ENCODE measurements at regions not wholly inside any gene's neighbourhood (a gene's known extent, or its start where the extent isn't known, plus 50 kb on each side); places are given as distances from the start of the nearest gene placed in this dataset.

DNA sequence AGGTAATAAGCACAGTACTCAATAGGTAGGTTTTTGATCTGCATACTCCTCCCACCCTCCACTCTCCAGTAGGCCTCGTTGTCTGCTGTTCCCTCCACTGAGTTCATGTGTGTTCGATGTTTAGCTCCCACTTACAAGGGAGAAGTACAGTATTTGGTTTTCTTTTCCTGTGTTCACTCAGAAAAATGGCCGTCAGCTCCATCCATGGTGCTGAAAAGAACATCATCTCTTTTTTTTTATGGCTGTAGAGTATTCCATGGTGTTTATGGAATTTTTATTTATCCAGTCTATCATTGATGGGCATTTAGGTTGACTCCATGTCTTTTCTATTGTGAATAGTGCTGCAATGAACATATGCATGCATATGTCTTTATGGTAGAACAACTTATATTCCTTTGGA is 849.7 kb upstream of the NRXN1 start:
- ChIA-PET RAD21 (ENCODE audit: unreplicated experiment) (no interaction called here), POLR2A (no interaction called here), SMC1A (ENCODE audit: uncharacterized antibody, unreplicated experiment) (interaction anchor here (0.8 kb wide), 1 partner anchor 17 kb away, joined by 3 read pairs; no protein-coding TSS in a partner anchor), CTCF (no interaction called here)
- H4K20me1 ChIP-seq (ENCODE audit: control insufficient read depth, insufficient read depth) = no peaks in the 10 kb centered on the region
- H3K27me3 ChIP-seq (replicated peaks in 1 of 2; ENCODE audit: control insufficient read depth in 2 of 2, insufficient read depth in 2 of 2, low read length in 1 of 2) = no peaks in the 10 kb centered on the region
- DNase-seq (ENCODE audit: low read depth, low spot score) = no peak
- H3K4me1 ChIP-seq (ENCODE audit: control insufficient read depth, insufficient read depth, low read length) = no peaks in the 10 kb centered on the region
- WGBS (ENCODE audit: insufficient coverage, insufficient replicate concordance, low lambda C conversion rate, missing lambda C conversion rate) = 17% methylated on average over 3 of the region's 3 CpGs
- no peaks in the 10 kb centered on the region for H3K9me3 ChIP-seq (replicated peaks; ENCODE audit: control insufficient read depth, insufficient read depth, low read length)
- no peaks in the 10 kb centered on the region for H3K79me2 ChIP-seq (ENCODE audit: control insufficient read depth, insufficient read depth, low read length)
- FAIRE-seq = no peak
- H3K9ac ChIP-seq (ENCODE audit: control insufficient read depth, insufficient read depth, low read length) = no peak overlapping the region
- H3K4me2 ChIP-seq (ENCODE audit: control insufficient read depth, insufficient read depth) = no peak overlapping the region
- H2AFZ ChIP-seq (ENCODE audit: control insufficient read depth, low read depth, low read length) = no peak overlapping the region
- no peak for ATAC-seq
- H3K36me3 ChIP-seq (ENCODE audit: control insufficient read depth in 2 of 2, insufficient read depth in 2 of 2, low read length in 1 of 2) = no peaks in the 10 kb centered on the region
- no TSS peak for BruUV-seq (replicated peaks)
- in situ Hi-C loops (cut with MboI) = no loop called here
- intact Hi-C loops (cut with micrococcal nuclease; ENCODE audit: unreplicated experiment) = no loop called here
- no peak overlapping the region for H3K27ac ChIP-seq (ENCODE audit: control insufficient read depth, insufficient read depth)
- H3K4me3 ChIP-seq = no peak overlapping the region
- TF ChIP-seq RAD51 (IDR thresholded peaks at IDR 0.05) (no peak), CBX3 (IDR thresholded peaks at IDR 0.05; ENCODE audit: borderline replicate concordance, low read depth) (no peak), TCF12 (IDR thresholded peaks at IDR 0.05; ENCODE audit: low read depth, low read length) (no peak), NBN (IDR thresholded peaks at IDR 0.05) (no peak), ZSCAN29 (IDR thresholded peaks at IDR 0.05) (no peak), SIN3A (IDR thresholded peaks at IDR 0.05; ENCODE audit: low read depth, low read length) (no peak), RBBP5 (conservative IDR thresholded peaks at IDR 0.05) (no peak), E2F4 (IDR thresholded peaks at IDR 0.05; ENCODE audit: low read depth, low read length) (no peak), RCOR1 (conservative IDR thresholded peaks at IDR 0.05; ENCODE audit: low read depth, low read length) (no peak), CHD4 (IDR thresholded peaks at IDR 0.05) (no peak), ZNF207 (IDR thresholded peaks at IDR 0.05; ENCODE audit: borderline replicate concordance) (no peak), IKZF2 (IDR thresholded peaks at IDR 0.05) (no peak), NKRF (conservative IDR thresholded peaks at IDR 0.05) (no peak), MTA3 (IDR thresholded peaks at IDR 0.05; ENCODE audit: borderline replicate concordance, low read length) (no peak), MYC (IDR thresholded peaks at IDR 0.05; ENCODE audit: insufficient read depth, insufficient read length, insufficient replicate concordance, low read length, severe bottlenecking) (no peak)
- TF ChIP-seq, protein P1, sequence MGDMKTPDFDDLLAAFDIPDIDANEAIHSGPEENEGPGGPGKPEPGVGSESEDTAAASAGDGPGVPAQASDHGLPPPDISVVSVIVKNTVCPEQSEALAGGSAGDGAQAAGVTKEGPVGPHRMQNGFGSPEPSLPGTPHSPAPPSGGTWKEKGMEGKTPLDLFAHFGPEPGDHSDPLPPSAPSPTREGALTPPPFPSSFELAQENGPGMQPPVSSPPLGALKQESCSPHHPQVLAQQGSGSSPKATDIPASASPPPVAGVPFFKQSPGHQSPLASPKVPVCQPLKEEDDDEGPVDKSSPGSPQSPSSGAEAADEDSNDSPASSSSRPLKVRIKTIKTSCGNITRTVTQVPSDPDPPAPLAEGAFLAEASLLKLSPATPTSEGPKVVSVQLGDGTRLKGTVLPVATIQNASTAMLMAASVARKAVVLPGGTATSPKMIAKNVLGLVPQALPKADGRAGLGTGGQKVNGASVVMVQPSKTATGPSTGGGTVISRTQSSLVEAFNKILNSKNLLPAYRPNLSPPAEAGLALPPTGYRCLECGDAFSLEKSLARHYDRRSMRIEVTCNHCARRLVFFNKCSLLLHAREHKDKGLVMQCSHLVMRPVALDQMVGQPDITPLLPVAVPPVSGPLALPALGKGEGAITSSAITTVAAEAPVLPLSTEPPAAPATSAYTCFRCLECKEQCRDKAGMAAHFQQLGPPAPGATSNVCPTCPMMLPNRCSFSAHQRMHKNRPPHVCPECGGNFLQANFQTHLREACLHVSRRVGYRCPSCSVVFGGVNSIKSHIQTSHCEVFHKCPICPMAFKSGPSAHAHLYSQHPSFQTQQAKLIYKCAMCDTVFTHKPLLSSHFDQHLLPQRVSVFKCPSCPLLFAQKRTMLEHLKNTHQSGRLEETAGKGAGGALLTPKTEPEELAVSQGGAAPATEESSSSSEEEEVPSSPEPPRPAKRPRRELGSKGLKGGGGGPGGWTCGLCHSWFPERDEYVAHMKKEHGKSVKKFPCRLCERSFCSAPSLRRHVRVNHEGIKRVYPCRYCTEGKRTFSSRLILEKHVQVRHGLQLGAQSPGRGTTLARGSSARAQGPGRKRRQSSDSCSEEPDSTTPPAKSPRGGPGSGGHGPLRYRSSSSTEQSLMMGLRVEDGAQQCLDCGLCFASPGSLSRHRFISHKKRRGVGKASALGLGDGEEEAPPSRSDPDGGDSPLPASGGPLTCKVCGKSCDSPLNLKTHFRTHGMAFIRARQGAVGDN (IDR thresholded peaks at IDR 0.05) = no peak
- TF ChIP-seq, protein P2, sequence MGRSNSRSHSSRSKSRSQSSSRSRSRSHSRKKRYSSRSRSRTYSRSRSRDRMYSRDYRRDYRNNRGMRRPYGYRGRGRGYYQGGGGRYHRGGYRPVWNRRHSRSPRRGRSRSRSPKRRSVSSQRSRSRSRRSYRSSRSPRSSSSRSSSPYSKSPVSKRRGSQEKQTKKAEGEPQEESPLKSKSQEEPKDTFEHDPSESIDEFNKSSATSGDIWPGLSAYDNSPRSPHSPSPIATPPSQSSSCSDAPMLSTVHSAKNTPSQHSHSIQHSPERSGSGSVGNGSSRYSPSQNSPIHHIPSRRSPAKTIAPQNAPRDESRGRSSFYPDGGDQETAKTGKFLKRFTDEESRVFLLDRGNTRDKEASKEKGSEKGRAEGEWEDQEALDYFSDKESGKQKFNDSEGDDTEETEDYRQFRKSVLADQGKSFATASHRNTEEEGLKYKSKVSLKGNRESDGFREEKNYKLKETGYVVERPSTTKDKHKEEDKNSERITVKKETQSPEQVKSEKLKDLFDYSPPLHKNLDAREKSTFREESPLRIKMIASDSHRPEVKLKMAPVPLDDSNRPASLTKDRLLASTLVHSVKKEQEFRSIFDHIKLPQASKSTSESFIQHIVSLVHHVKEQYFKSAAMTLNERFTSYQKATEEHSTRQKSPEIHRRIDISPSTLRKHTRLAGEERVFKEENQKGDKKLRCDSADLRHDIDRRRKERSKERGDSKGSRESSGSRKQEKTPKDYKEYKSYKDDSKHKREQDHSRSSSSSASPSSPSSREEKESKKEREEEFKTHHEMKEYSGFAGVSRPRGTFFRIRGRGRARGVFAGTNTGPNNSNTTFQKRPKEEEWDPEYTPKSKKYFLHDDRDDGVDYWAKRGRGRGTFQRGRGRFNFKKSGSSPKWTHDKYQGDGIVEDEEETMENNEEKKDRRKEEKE (IDR thresholded peaks at IDR 0.05) = no peak
